SIG-M5 treated with dmso at 0.1 percent for 504 hours (cell line): ENCODE measurements at regions not wholly inside any gene's neighbourhood (a gene's known extent, or its start where the extent isn't known, plus 50 kb on each side); places are given as distances from the start of the nearest gene placed in this dataset.
"Not testable (repeated sequence)": the region's sequence is repeated elsewhere in the genome, so short reads cannot be mapped to it uniquely, and the experiment has no call there.

ENCODE experiments used
- DNase-seq: peaks from one replicate; lab custom pipeline; 2025; ENCODE audit not compliant: unreplicated experiment; lab: John Stamatoyannopoulos, UW

DNA sequence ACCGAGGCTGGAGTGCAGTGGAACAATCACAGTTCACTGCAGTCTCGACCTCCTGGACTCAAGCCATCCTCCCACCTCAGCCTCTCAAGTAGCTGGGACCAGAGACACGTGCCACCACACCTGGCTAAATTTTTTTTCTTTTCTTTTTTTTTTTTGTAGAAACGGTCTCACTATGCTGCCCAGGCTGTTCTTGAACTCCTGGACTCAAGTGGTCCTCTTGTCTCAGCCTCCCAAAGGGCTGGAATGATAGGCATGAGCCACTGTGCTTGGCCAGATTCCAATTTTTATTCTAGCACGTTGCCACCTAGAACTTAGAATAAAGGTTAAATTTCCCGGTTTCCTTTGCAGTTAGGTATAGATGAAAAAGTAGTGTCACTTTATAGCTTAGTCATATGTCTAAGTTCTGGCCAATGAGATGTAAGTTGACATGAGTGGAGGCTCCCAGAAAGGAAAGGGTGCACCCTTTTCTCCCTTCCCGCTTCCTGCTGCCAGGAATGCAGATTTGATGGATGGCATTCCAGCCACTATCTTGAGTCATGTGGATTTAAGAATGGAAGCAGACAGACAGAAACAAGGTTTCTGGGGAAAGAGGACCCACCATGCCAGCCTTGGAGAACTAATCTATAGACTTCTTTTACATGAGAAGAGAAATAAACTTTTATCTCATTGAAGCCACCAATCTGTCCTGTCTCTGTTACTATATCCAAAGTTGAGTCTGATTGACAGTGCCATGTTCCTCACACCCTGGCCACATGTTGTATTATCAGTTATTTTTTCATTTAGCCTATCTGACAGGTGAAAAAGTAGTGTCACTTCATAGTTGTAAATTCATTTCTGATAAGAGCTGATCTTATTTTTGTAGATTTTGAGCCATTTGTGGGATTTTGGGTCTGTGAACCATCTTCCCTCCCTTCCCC lies 60.6 kb upstream of the NCOA3 start:
- no peak for DNase-seq

DNA sequence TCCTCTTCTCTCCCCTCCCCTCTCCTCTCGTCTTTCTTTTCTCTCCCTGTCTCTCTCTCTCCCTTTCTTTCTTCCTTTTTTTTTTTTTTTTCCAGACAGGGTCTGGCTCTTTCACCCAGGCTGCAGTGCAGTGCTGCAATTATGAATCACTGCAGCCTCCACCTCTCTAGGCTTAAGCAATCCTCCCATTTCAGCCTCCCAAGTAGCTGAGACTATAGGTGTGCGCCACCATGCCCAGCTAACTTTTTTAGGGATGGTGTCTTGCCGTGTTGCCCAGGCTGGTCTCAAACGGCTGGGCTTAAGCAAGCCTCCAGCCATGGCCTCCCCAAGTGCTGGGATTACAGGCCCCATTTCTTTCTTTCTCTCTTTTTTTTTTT lies 59.9 kb upstream of the NCOA3 start:
- DNase-seq, result no peak

DNA sequence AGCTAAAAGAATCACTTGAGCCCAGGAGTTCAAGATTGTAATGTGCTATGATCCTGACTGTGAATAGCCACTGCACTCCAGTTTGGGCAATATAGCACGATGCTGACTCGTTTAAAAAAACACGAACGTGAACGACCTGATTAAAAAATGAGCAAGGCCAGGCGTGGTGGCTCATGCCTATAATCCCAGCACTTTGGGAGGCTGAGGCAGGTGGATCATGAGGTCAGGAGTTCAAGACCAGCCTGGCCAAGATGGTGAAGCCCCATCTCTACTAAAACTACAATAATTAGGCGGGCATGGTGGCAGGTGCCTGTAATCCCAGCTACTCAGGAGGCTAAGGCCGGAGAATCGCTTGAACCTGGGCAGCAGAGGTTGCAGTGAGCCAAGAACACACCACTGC lies 58.6 kb upstream of the NCOA3 start:
- not testable (repeated sequence) for DNase-seq

DNA sequence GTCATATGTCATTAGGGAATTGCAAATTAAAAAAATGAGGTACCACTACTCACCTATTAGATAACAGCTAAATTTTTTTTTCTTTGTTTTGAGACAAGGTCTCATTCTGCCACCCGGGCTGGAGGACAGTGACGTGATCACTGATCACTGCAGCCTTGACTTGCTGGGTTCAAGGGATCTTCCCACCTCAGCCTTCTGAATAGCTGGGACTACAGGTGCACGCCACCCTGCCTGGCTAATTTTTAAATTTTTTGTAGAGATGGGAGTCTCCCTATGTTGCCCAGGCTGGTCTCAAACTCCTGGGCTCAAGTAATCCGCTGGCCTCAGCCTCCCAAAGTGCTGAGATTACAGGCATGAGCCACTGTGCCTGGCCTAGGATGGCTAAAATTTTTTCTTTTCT lies 57.1 kb upstream of the NCOA3 start:
- no peak for DNase-seq

DNA sequence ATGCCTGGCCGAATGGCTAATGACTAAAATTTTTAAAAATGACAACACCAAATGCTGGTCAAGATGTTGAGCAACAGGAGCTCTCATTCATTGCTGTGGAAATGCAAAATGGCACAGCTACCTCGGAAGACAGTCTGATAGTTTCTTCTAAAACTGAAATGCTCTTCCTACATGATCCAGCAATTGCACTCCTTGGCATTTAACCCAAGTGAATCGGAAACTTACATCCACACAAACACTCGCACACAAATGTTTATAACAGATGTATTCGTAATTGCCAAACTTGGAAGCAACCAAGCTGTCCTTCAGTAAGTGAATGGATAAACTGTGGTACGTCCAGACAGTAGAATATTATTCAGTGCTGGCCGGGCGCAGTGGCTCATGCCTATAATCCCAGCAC lies 56.4 kb upstream of the NCOA3 start:
- no peak for DNase-seq

DNA sequence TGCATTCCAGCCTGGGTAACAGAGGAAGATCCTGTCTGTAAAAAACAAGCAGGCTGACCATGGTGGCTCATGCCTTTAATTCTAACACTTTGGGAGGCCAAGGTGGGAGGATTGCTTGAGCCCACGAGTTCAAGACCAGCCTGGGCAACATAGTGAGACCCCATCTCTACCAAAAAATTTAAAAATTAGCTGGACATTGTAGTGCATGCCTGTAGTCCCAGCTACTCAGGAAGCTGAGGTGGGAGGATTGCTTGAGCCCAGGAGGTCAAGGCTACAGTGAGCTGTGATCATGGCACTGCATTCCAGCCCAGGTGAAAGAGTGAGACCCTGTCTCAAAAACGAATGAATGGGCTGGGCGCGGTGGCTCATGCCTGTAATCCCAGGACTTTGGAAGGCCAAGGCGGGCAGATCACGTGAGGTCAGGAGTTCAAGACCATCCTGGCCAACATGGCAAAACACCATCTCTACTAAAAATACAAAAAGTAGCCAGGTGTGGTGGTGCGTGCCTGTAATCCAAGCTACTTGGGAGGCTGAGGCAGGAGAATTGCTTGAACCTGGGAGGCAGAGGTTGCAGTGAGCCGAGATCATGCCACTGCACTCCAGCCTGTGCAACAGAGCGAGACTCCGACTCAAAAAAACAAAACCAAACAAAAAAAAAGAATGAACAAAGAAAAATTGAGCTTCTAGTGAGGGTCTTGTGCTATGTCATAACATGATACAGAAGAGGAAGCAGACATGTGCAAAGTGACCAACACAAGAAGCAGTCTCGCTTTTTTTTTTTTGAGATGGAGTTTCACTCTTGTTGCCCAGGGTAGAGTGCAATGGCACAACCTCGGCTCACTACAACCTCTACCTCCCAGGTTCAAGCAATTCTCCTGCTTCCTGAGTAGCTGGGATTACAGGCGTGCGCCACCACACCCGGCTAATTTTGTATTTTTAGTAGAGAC lies 54.1 kb upstream of the NCOA3 start:
- DNase-seq, result not testable (repeated sequence)

DNA sequence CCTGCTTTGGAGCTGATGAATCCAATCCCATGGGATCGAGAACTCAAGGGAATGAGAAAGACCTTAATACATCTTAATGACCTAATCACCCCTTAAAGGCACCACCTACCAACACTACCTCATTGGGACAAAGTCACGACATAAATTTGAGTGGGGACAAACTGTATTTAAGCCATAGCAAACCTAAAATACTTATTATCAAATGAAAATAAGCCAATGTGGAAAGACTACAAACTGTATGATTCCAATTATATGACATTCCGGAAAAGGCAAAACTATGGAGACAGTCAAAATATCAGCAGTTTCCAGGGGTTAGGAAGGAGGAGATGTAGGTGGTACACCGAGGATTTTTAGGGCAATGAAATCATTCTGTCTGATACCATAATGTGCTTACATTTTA lies 53.3 kb upstream of the NCOA3 start:
- DNase-seq, result no peak

DNA sequence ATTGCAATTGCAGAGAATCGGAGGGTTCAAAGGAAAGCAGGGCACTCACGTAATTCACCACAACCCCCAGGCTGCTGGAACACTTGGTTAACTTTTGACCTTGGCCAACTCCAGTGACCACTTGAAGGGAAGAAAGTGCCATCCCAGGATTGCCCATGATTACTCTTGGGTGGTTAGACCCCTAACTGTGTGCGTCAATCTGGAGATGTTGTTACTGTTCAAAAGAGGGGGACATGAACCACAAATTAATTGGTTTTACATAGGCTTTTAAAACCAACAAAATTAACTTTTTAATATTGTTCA lies 50.1 kb upstream of the NCOA3 start:
- no peak for DNase-seq
